ENCODE measurements at regions not wholly inside any gene's neighbourhood (a gene's known extent, or its start where the extent isn't known, plus 50 kb on each side); places are given as distances from the start of the nearest gene placed in this dataset.

GRCh38 chr9:88196142-88196790 is 58.0 kb upstream of the SPATA31C2 start:
- no peak overlapping the region for H3K27ac ChIP-seq (ENCODE audit: low read depth, low read length)
- H3K9me3 ChIP-seq (ENCODE audit: control insufficient read depth, insufficient read depth, low read length): no peaks in the 10 kb centered on the region; the same call in 1 of the 2 replicates
- no peaks in the 10 kb centered on the region for H3K4me1 ChIP-seq (ENCODE audit: control insufficient read depth, low read length)
- no peak overlapping the region for H3K4me2 ChIP-seq (ENCODE audit: low read length)
- no peaks in the 10 kb centered on the region for H3K36me3 ChIP-seq (ENCODE audit: control insufficient read depth, low read length)
- TF ChIP-seq EZH2phosphoT487 (IDR thresholded peaks at IDR 0.05; ENCODE audit: borderline replicate concordance, low read length): no peak
- TF ChIP-seq, protein P1, sequence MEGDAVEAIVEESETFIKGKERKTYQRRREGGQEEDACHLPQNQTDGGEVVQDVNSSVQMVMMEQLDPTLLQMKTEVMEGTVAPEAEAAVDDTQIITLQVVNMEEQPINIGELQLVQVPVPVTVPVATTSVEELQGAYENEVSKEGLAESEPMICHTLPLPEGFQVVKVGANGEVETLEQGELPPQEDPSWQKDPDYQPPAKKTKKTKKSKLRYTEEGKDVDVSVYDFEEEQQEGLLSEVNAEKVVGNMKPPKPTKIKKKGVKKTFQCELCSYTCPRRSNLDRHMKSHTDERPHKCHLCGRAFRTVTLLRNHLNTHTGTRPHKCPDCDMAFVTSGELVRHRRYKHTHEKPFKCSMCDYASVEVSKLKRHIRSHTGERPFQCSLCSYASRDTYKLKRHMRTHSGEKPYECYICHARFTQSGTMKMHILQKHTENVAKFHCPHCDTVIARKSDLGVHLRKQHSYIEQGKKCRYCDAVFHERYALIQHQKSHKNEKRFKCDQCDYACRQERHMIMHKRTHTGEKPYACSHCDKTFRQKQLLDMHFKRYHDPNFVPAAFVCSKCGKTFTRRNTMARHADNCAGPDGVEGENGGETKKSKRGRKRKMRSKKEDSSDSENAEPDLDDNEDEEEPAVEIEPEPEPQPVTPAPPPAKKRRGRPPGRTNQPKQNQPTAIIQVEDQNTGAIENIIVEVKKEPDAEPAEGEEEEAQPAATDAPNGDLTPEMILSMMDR (IDR thresholded peaks at IDR 0.05; ENCODE audit: low read depth, low read length, poor library complexity, severe bottlenecking): no peak
- H3K79me2 ChIP-seq (ENCODE audit: control insufficient read depth, low read length): no peaks in the 10 kb centered on the region
- H3K27me3 ChIP-seq (ENCODE audit: control insufficient read depth, low read length): no peaks in the 10 kb centered on the region
- no peaks in the 10 kb centered on the region for H3K9me2 ChIP-seq (replicated peaks; ENCODE audit: control insufficient read depth, low read length)
- no peaks in the 10 kb centered on the region for H3F3A ChIP-seq (ENCODE audit: control insufficient read depth, insufficient read depth)
- no peaks in the 10 kb centered on the region for H4K20me1 ChIP-seq (ENCODE audit: control insufficient read depth, insufficient read depth, low read depth, low read length)
- no peak overlapping the region for H3K4me3 ChIP-seq (ENCODE audit: low read length)

GRCh38 chr9:88193766-88194165 is 55.5 kb upstream of the SPATA31C2 start:
- H3K4me3 ChIP-seq (ENCODE audit: low read length): no peak overlapping the region
- H3K4me1 ChIP-seq (ENCODE audit: control insufficient read depth, low read length): no peaks in the 10 kb centered on the region
- no peaks in the 10 kb centered on the region; the same call in 1 of the 2 replicates for H3K9me3 ChIP-seq (ENCODE audit: control insufficient read depth, insufficient read depth, low read length)
- no peaks in the 10 kb centered on the region for H3K36me3 ChIP-seq (ENCODE audit: control insufficient read depth, low read length)
- no peaks in the 10 kb centered on the region for H4K20me1 ChIP-seq (ENCODE audit: control insufficient read depth, insufficient read depth, low read depth, low read length)
- no peaks in the 10 kb centered on the region for H3K9me2 ChIP-seq (replicated peaks; ENCODE audit: control insufficient read depth, low read length)
- no peaks in the 10 kb centered on the region for H3K27me3 ChIP-seq (ENCODE audit: control insufficient read depth, low read length)
- no peaks in the 10 kb centered on the region for H3F3A ChIP-seq (ENCODE audit: control insufficient read depth, insufficient read depth)
- no peak overlapping the region for H3K4me2 ChIP-seq (ENCODE audit: low read length)
- no peak overlapping the region for H3K27ac ChIP-seq (ENCODE audit: low read depth, low read length)
- TF ChIP-seq, protein P1 (IDR thresholded peaks at IDR 0.05; ENCODE audit: low read depth, low read length, poor library complexity, severe bottlenecking): no peak
- no peak for TF ChIP-seq EZH2phosphoT487 (IDR thresholded peaks at IDR 0.05; ENCODE audit: borderline replicate concordance, low read length)
- H3K79me2 ChIP-seq (ENCODE audit: control insufficient read depth, low read length): no peaks in the 10 kb centered on the region

DNA sequence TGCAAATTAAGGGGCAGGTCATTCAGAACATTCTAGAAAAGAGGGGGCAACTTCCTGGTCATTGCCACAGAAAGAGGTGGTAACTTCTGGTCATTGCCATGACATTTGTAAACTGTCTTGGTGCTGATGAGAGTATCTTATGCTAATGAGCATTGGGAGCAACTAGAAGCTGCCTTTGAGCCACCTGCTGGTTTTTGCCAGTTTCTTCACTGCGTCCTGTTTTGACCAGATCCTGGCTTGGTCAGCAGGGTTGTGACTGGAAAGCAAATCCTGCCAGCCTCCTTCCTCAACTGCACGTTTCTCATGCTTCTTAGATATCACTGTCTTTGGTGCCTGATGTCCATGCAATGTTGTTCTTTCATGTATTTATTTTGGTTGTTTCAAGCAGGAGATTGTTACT is 53.2 kb upstream of the SPATA31C2 start:
- H3K4me2 ChIP-seq (ENCODE audit: low read length): no peak overlapping the region
- H3K9me3 ChIP-seq (ENCODE audit: control insufficient read depth, insufficient read depth, low read length): no peaks in the 10 kb centered on the region; the same call in 1 of the 2 replicates
- H3K4me3 ChIP-seq (ENCODE audit: low read length): no peak overlapping the region
- no peaks in the 10 kb centered on the region for H3K9me2 ChIP-seq (replicated peaks; ENCODE audit: control insufficient read depth, low read length)
- no peaks in the 10 kb centered on the region for H3F3A ChIP-seq (ENCODE audit: control insufficient read depth, insufficient read depth)
- H3K27me3 ChIP-seq (ENCODE audit: control insufficient read depth, low read length): no peaks in the 10 kb centered on the region
- no peaks in the 10 kb centered on the region for H4K20me1 ChIP-seq (ENCODE audit: control insufficient read depth, insufficient read depth, low read depth, low read length)
- no peaks in the 10 kb centered on the region for H3K4me1 ChIP-seq (ENCODE audit: control insufficient read depth, low read length)
- no peaks in the 10 kb centered on the region for H3K79me2 ChIP-seq (ENCODE audit: control insufficient read depth, low read length)
- TF ChIP-seq EZH2phosphoT487 (IDR thresholded peaks at IDR 0.05; ENCODE audit: borderline replicate concordance, low read length): no peak
- TF ChIP-seq, protein P1 (IDR thresholded peaks at IDR 0.05; ENCODE audit: low read depth, low read length, poor library complexity, severe bottlenecking): no peak
- no peak overlapping the region for H3K27ac ChIP-seq (ENCODE audit: low read depth, low read length)
- H3K36me3 ChIP-seq (ENCODE audit: control insufficient read depth, low read length): no peaks in the 10 kb centered on the region

Data from DOHH2 (cell line).